Keratinocyte (primary cell): ENCODE measurements at regions not wholly inside any gene's neighbourhood (a gene's known extent, or its start where the extent isn't known, plus 50 kb on each side); places are given as distances from the start of the nearest gene placed in this dataset.

Experiments
- DNase-seq: peaks from one replicate; pipeline ENCODE4 v3.0.0-alpha.2; 2011; ENCODE audit warnings: low read depth, missing footprints, low spot score
- FAIRE-seq: peaks from 2 replicates; lab custom pipeline; 2011; peaks lifted over from hg19 to GRCh38; lab: Jason Lieb, UNC
- H2AFZ ChIP-seq: 2 replicates; pipeline ENCODE4 v1.6.0; 2012; ENCODE audit warnings: low read length, control low read depth, inconsistent platforms; ENCODE audit not compliant: control insufficient read depth
- H3K27ac ChIP-seq: 2 replicates; pipeline ENCODE4 v1.5.1; 2011; ENCODE audit warnings: low read length; ENCODE audit not compliant: control insufficient read depth, insufficient read depth
- H3K27me3 ChIP-seq: 3 replicates; pipeline ENCODE4 v1.6.0; 2011; ENCODE audit warnings: low read length; ENCODE audit not compliant: control insufficient read depth, insufficient read depth; ENCODE audit errors: extremely low read depth
- H3K36me3 ChIP-seq, 2 experiments: 2 replicates in 1 of 2; 3 replicates in 1 of 2; pipeline ENCODE4 v1.5.1; 2011; ENCODE audit warnings: low read length in 2 of 2, mild to moderate bottlenecking in 1 of 2; ENCODE audit not compliant: control insufficient read depth in 2 of 2, insufficient read depth in 2 of 2; ENCODE audit errors: extremely low read depth in 1 of 2
- H3K4me1 ChIP-seq: 3 replicates; pipeline ENCODE4 v1.5.1; 2011; ENCODE audit warnings: low read length; ENCODE audit not compliant: control insufficient read depth, insufficient read depth; ENCODE audit errors: extremely low read depth
- H3K4me2 ChIP-seq: 3 replicates; pipeline ENCODE4 v1.6.0; 2011; ENCODE audit warnings: low read depth, low read length; ENCODE audit not compliant: control insufficient read depth, insufficient read depth; ENCODE audit errors: extremely low read depth
- H3K4me3 ChIP-seq, 3 experiments: fragments of 200-600 bp in 1 of 3; sonication (generic) in 1 of 3; 2 replicates in 2 of 3; 3 replicates in 1 of 3; pipeline ENCODE4 v1.5.1; 2011 to 2016; ENCODE audit warnings: low read length in 3 of 3, mild to moderate bottlenecking in 3 of 3, control low read depth in 2 of 3, inconsistent platforms in 1 of 3, low read depth in 1 of 3, mixed read lengths in 1 of 3, mixed run types in 1 of 3, moderate library complexity in 1 of 3; ENCODE audit not compliant: control insufficient read depth in 2 of 3, insufficient read depth in 2 of 3; ENCODE audit errors: extremely low read depth in 1 of 3
- H3K79me2 ChIP-seq: 2 replicates; pipeline ENCODE4 v1.6.0; 2012; ENCODE audit warnings: low read length; ENCODE audit not compliant: control insufficient read depth, insufficient read depth
- H3K9ac ChIP-seq: 3 replicates; pipeline ENCODE4 v1.6.0; 2011; ENCODE audit warnings: low read length; ENCODE audit not compliant: control insufficient read depth, insufficient read depth; ENCODE audit errors: extremely low read depth
- H3K9me1 ChIP-seq: 3 replicates; pipeline ENCODE4 v1.6.0; 2011; ENCODE audit warnings: low read length; ENCODE audit not compliant: control insufficient read depth, insufficient read depth; ENCODE audit errors: extremely low read depth
- H3K9me3 ChIP-seq: 2 replicates; pipeline ENCODE4 v1.5.1; 2012; ENCODE audit warnings: low read depth, low read length; ENCODE audit not compliant: control insufficient read depth
- H4K20me1 ChIP-seq: 3 replicates; pipeline ENCODE4 v1.6.0; 2011; ENCODE audit warnings: low read length; ENCODE audit not compliant: control insufficient read depth, insufficient read depth; ENCODE audit errors: extremely low read depth
- EZH2 ChIP-seq: IDR thresholded peaks from one replicate; pipeline ENCODE4 v1.6.1; 2012; ENCODE audit warnings: inconsistent platforms, mild to moderate bottlenecking, low read length, moderate library complexity
- dilution Hi-C: fragments of 300-500 bp; cut with MboI; formaldehyde crosslinking; loops from one replicate; pipeline ENCODE4 v1.7.0; 2020; ENCODE audit warnings: low sequenced_read_pairs; ENCODE audit not compliant: extremely low pct_ligation_motif_present
- TF ChIP-seq, protein P1 (sequence below), 3 experiments: IDR thresholded peaks in 1 of 3; conservative IDR thresholded peaks in 1 of 3; optimal IDR thresholded peaks in 1 of 3; 2 replicates in 2 of 3; 3 replicates in 1 of 3; pipeline versions ENCODE3 to v1.5.1; 2011; ENCODE audit warnings: low read length in 3 of 3, mild to moderate bottlenecking in 3 of 3, moderate library complexity in 2 of 3, control low read depth in 1 of 3, inconsistent platforms in 1 of 3; ENCODE audit not compliant: insufficient read depth in 2 of 3; ENCODE audit errors: extremely low read depth in 1 of 3

DNA sequence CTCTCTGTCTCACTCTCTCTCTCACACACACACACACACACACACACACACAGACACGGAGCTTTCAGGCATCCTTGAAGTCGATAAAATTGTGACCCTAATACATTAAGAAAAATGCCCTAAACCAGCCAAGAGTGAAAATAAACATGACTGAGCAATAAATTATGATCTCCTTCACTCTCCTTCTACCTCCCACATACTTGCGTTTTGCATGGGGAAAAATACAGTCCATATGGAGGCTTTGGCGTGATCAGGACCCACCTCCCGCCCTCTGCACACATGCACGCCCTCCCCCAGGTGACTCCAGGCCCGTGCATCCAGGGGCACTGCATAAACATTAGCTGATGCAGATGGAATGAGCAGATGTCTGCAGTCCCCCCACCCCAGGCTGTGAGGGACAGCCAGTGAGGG is 114.2 kb upstream of the JARID2 start:
- Histone ChIP-seq H3K4me1 (peaks cover 25% of the 10 kb centered on the region), H3K9me3 (no peaks in the 10 kb centered on the region), H3K27me3 (no peaks in the 10 kb centered on the region), H3K36me3 (no peaks in the 10 kb centered on the region), H2AFZ (peak overlapping the region; percentile 59), H4K20me1 (no peaks in the 10 kb centered on the region), H3K9ac (no peak overlapping the region), H3K27ac (peak overlapping the region; percentile 96), H3K9me1 (no peaks in the 10 kb centered on the region), H3K79me2 (no peaks in the 10 kb centered on the region), H3K4me2 (no peak overlapping the region), H3K4me3 (no peak overlapping the region)
- FAIRE-seq (no peak), DNase-seq (no peak)
- dilution Hi-C loops: no loop called here
- TF ChIP-seq, protein P1, sequence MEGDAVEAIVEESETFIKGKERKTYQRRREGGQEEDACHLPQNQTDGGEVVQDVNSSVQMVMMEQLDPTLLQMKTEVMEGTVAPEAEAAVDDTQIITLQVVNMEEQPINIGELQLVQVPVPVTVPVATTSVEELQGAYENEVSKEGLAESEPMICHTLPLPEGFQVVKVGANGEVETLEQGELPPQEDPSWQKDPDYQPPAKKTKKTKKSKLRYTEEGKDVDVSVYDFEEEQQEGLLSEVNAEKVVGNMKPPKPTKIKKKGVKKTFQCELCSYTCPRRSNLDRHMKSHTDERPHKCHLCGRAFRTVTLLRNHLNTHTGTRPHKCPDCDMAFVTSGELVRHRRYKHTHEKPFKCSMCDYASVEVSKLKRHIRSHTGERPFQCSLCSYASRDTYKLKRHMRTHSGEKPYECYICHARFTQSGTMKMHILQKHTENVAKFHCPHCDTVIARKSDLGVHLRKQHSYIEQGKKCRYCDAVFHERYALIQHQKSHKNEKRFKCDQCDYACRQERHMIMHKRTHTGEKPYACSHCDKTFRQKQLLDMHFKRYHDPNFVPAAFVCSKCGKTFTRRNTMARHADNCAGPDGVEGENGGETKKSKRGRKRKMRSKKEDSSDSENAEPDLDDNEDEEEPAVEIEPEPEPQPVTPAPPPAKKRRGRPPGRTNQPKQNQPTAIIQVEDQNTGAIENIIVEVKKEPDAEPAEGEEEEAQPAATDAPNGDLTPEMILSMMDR (optimal IDR thresholded peaks at IDR 0.05 in 1 of 3, IDR thresholded peaks at IDR 0.05 in 1 of 3, conservative IDR thresholded peaks at IDR 0.05 in 1 of 3; ENCODE audit: extremely low read depth in 1 of 3, insufficient read depth in 2 of 3, low read length in 3 of 3): no peak
- no peak for TF ChIP-seq EZH2

DNA sequence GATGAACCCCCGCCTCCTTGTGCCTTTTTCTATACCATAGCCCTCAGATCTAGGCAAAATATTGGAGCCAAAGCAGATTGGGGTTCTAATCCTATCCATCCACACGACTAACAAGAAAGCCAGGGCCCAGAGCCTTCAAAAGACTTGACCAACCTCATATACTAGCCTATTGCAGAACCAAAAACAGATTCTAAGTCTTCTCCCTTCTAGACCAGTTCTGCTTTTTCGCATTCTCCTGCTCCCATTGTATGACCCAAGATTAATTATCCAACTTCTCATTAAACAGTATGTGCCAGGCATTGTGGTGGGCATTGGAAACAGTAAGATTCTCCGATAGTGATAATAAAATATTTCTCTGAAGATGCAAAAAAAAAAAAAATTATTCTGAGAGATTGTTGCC is 113.7 kb upstream of the JARID2 start:
- Histone ChIP-seq H3K9me3 (no peaks in the 10 kb centered on the region), H3K27me3 (no peaks in the 10 kb centered on the region), H4K20me1 (no peaks in the 10 kb centered on the region), H3K36me3 (no peaks in the 10 kb centered on the region), H3K9me1 (no peaks in the 10 kb centered on the region), H3K79me2 (no peaks in the 10 kb centered on the region), H3K9ac (peak overlapping the region; percentile 71), H3K27ac (peak overlapping the region; percentile 96), H3K4me2 (peak overlapping the region; percentile 70), H2AFZ (peak overlapping the region; percentile 59), H3K4me3 (peak overlapping the region in 1 of 3 experiments; percentile 38), H3K4me1 (peaks cover 28% of the 10 kb centered on the region)
- FAIRE-seq (no peak), DNase-seq (no peak)
- TF ChIP-seq EZH2: no peak
- TF ChIP-seq, protein P1 (optimal IDR thresholded peaks at IDR 0.05 in 1 of 3, IDR thresholded peaks at IDR 0.05 in 1 of 3, conservative IDR thresholded peaks at IDR 0.05 in 1 of 3; ENCODE audit: extremely low read depth in 1 of 3, insufficient read depth in 2 of 3, low read length in 3 of 3): no peak
- dilution Hi-C loops: no loop called here
